SK-N-SH (cell line): ENCODE measurements at regions not wholly inside any gene's neighbourhood (a gene's known extent, or its start where the extent isn't known, plus 50 kb on each side); places are given as distances from the start of the nearest gene placed in this dataset.
A peak's percentile ranks its signal among the peaks of the same experiment; 100 is the strongest.

ENCODE experiments used
- CTCF ChIA-PET: fragments of 300-600, 350-600 bp; formaldehyde crosslinking; extraction: SDS; loops from one replicate; lab custom pipeline; 2021; lab: Yijun Ruan, JAX
- POLR2A ChIA-PET: fragments of 350-600 bp; sonication (Branson Sonifier 250); formaldehyde crosslinking; extraction: SDS; loops from one replicate; lab custom pipeline; 2020; ENCODE audit warnings: antibody characterized with exemption, inconsistent platforms; lab: Yijun Ruan, JAX
- DNase-seq: peaks from one replicate; pipeline ENCODE4 v3.0.0; 2012
- H2AFZ ChIP-seq: fragments of 200-600 bp; sonication (generic); 2 replicates; pipeline ENCODE4 v1.8.1; 2016; ENCODE audit warnings: antibody characterized with exemption, mild to moderate bottlenecking, low read depth
- H3F3A ChIP-seq: fragments of 200-600 bp; sonication (generic); replicated peaks from 2 replicates; pipeline ENCODE3; 2016; ENCODE audit warnings: antibody characterized with exemption, mild to moderate bottlenecking; ENCODE audit not compliant: insufficient read depth
- H3K27ac ChIP-seq, 2 experiments: fragments of 200-500 bp in 1 of 2; fragments of 200-600 bp in 1 of 2; sonication (Bioruptor generic) in 1 of 2; sonication (generic), shearing (Covaris generic) in 1 of 2; 2 replicates each; pipeline versions ENCODE4 v1.5.1 to v1.6.1; 2014 to 2016; ENCODE audit warnings: low read depth in 2 of 2, inconsistent platforms in 1 of 2, low read length in 1 of 2, mild to moderate bottlenecking in 1 of 2, mixed read lengths in 1 of 2
- H3K27me3 ChIP-seq: fragments of 200-600 bp; sonication (generic), shearing (Covaris generic); 2 replicates; pipeline ENCODE4 v1.6.1; 2016; ENCODE audit warnings: mixed run types; ENCODE audit not compliant: insufficient read depth
- H3K36me3 ChIP-seq, 2 experiments: fragments of 200-500 bp in 1 of 2; fragments of 200-600 bp in 1 of 2; sonication (Bioruptor generic) in 1 of 2; sonication (generic) in 1 of 2; replicated peaks in 1 of 2; 2 replicates each; pipeline versions ENCODE3 to v1.5.1; 2014 to 2016; ENCODE audit warnings: low read length in 1 of 2, mild to moderate bottlenecking in 1 of 2; ENCODE audit not compliant: insufficient read depth in 2 of 2, control insufficient read depth in 1 of 2
- H3K4me1 ChIP-seq, 2 experiments: fragments of 200-500 bp in 1 of 2; fragments of 200-600 bp in 1 of 2; sonication (Bioruptor generic) in 1 of 2; sonication (generic), shearing (Covaris generic) in 1 of 2; 2 replicates each; pipeline versions ENCODE4 v1.5.1 to v1.6.1; 2014 to 2016; ENCODE audit warnings: low read depth in 1 of 2, low read length in 1 of 2, mixed run types in 1 of 2; ENCODE audit not compliant: insufficient read depth in 2 of 2, control insufficient read depth in 1 of 2
- H3K4me2 ChIP-seq: fragments of 200-600 bp; sonication (generic), shearing (Covaris generic); 2 replicates; pipeline ENCODE4 v1.6.1; 2017; ENCODE audit warnings: mixed run types
- H3K4me3 ChIP-seq, 2 experiments: fragments of 200-500 bp in 1 of 2; fragments of 200-600 bp in 1 of 2; sonication (Bioruptor generic) in 1 of 2; sonication (generic), shearing (Covaris generic) in 1 of 2; 2 replicates each; pipeline versions ENCODE4 v1.5.1 to v1.8.1; 2014 to 2016; ENCODE audit warnings: low read depth in 2 of 2, inconsistent platforms in 1 of 2, low read length in 1 of 2, mild to moderate bottlenecking in 1 of 2, mixed read lengths in 1 of 2, moderate library complexity in 1 of 2
- H3K79me2 ChIP-seq: fragments of 200-600 bp; sonication (generic); 2 replicates; pipeline ENCODE4 v1.8.1; 2017; ENCODE audit warnings: mild to moderate bottlenecking; ENCODE audit not compliant: insufficient read depth
- H3K9ac ChIP-seq: fragments of 200-600 bp; sonication (generic); 2 replicates; pipeline ENCODE4 v1.6.1; 2017; ENCODE audit warnings: mixed run types
- H3K9me2 ChIP-seq: fragments of 200-600 bp; sonication (generic); 2 replicates; pipeline ENCODE4 v1.6.1; 2017; ENCODE audit warnings: mixed run types
- H3K9me3 ChIP-seq: fragments of 200-600 bp; sonication (generic); 2 replicates; pipeline ENCODE4 v1.6.1; 2017; ENCODE audit warnings: mixed run types, mild to moderate bottlenecking, moderate library complexity
- H4K20me1 ChIP-seq: fragments of 200-600 bp; sonication (generic); 2 replicates; pipeline ENCODE4 v1.6.1; 2017; ENCODE audit warnings: mild to moderate bottlenecking, mixed run types; ENCODE audit not compliant: insufficient read depth
- CHD2 ChIP-seq: fragments of 150-350 bp; IDR thresholded peaks from 2 replicates; pipeline ENCODE4 v1.6.1; 2018; ENCODE audit warnings: low read length; ENCODE audit not compliant: partially characterized antibody
- ELF1 ChIP-seq: IDR thresholded peaks from 2 replicates; pipeline ENCODE4 v1.4.0; 2012
- EP300 ChIP-seq, 2 experiments: IDR thresholded peaks; 2 replicates each; pipeline versions ENCODE4 v1.4.0 to v1.6.1; 2012; ENCODE audit warnings: borderline replicate concordance in 1 of 2, low read depth in 1 of 2, low read length in 1 of 2
- EZH2phosphoT487 ChIP-seq: fragments of 200-600 bp; sonication (generic); IDR thresholded peaks from 2 replicates; pipeline ENCODE4 v1.6.1; 2017; ENCODE audit warnings: low read depth, mixed run types, mild to moderate bottlenecking, antibody characterized with exemption, moderate library complexity, borderline replicate concordance
- FOXJ3 ChIP-seq: sonication (generic); formaldehyde crosslinking; IDR thresholded peaks from 2 replicates; pipeline ENCODE4 v1.5.1; 2020; ENCODE audit warnings: mild to moderate bottlenecking, missing genetic modification reagents
- GATA2 ChIP-seq: sonication (generic); formaldehyde crosslinking; IDR thresholded peaks from 2 replicates; pipeline ENCODE4 v1.5.0; 2020; ENCODE audit warnings: mild to moderate bottlenecking, missing genetic modification reagents
- MXI1 ChIP-seq: IDR thresholded peaks from 2 replicates; pipeline ENCODE4 v1.6.1; 2012; ENCODE audit warnings: mild to moderate bottlenecking, low read depth, low read length, improper control_type of control experiment
- NFIC ChIP-seq: IDR thresholded peaks from 2 replicates; pipeline ENCODE4 v1.4.0; 2012; ENCODE audit warnings: borderline replicate concordance
- POLR2AphosphoS5 ChIP-seq: IDR thresholded peaks from 2 replicates; pipeline ENCODE4 v1.6.1; 2012; ENCODE audit warnings: low read depth, low read length
- RAD21 ChIP-seq: IDR thresholded peaks from 2 replicates; pipeline ENCODE4 v1.6.1; 2012; ENCODE audit warnings: mild to moderate bottlenecking, low read length
- RCOR1 ChIP-seq: fragments of 150-350 bp; IDR thresholded peaks from 2 replicates; pipeline ENCODE4 v1.6.1; 2017; ENCODE audit warnings: antibody characterized with exemption, low read length
- RXRA ChIP-seq: IDR thresholded peaks from 2 replicates; pipeline ENCODE4 v1.4.0; 2012; ENCODE audit warnings: low read depth, mild to moderate bottlenecking, borderline replicate concordance
- TCF12 ChIP-seq: IDR thresholded peaks from 2 replicates; pipeline ENCODE4 v1.4.0; 2012
- TEAD4 ChIP-seq: IDR thresholded peaks from 2 replicates; pipeline ENCODE4 v1.4.0; 2012; ENCODE audit warnings: mild to moderate bottlenecking, borderline replicate concordance; ENCODE audit not compliant: insufficient read depth
- WGBS: methylation state at CpG from one replicate; pipeline ENCODE4 v1.1.6; 2017; ENCODE audit warnings: low lambda C conversion rate; 5-methylcytosine and 5-hydroxymethylcytosine counted together
- TF ChIP-seq, protein P1 (sequence below): fragments of 150-350 bp; IDR thresholded peaks from 2 replicates; pipeline ENCODE4 v1.6.1; 2016; ENCODE audit warnings: mild to moderate bottlenecking, low read depth, low read length
- TF ChIP-seq, protein P2 (sequence below): IDR thresholded peaks from 2 replicates; pipeline ENCODE4 v1.4.0; 2012; ENCODE audit warnings: low read depth, borderline replicate concordance
- TF ChIP-seq, protein P3 (sequence below): fragments of 150-350 bp; IDR thresholded peaks from 2 replicates; pipeline ENCODE4 v1.6.1; 2017; ENCODE audit warnings: antibody characterized with exemption, low read length, low read depth, borderline replicate concordance
- TF ChIP-seq, protein P4 (sequence below): fragments of 200-600 bp; sonication (generic); IDR thresholded peaks from 2 replicates; pipeline ENCODE4 v1.6.1; 2017; ENCODE audit warnings: antibody characterized with exemption, mild to moderate bottlenecking, moderate library complexity

DNA sequence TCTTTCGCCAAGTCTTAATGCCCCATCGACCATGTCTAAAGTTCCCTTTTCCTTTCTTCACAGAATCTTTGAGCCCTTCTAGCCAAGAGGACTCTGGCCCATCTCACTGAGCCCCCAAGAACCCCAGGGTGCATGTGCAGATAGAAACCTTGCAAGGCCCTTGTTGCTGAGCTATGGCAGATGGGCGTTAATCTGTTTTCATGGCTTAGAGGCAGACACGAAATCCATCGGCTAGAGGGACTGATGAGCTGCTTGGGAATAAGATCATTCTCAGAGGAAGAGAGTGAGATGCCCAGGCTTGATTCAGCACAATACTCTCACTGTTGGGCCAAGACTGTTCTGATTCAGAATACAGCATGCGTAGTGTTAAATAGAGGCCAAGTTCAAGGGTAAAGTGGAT, 262.5 kb upstream of the C9orf72 start:
- 90% methylated on average over 6 of the region's 6 CpGs for WGBS
- Histone ChIP-seq H3K27ac (peak overlapping the region; percentile 35 to 96; a peak in 3 of 4 replicates), H2AFZ (no peak overlapping the region), H3K9ac (no peak overlapping the region), H3K4me2 (no peak overlapping the region), H3K9me3 (no peaks in the 10 kb centered on the region), H3F3A (no peaks in the 10 kb centered on the region), H3K27me3 (no peaks in the 10 kb centered on the region), H3K9me2 (no peaks in the 10 kb centered on the region), H4K20me1 (no peaks in the 10 kb centered on the region), H3K79me2 (no peaks in the 10 kb centered on the region), H3K4me3 (no peak overlapping the region), H3K36me3 (no peaks in the 10 kb centered on the region), H3K4me1 (peaks cover 0 to 28% of the 10 kb centered on the region in 2 experiments; a peak in 2 of 4 replicates)
- TF ChIP-seq, protein P1, sequence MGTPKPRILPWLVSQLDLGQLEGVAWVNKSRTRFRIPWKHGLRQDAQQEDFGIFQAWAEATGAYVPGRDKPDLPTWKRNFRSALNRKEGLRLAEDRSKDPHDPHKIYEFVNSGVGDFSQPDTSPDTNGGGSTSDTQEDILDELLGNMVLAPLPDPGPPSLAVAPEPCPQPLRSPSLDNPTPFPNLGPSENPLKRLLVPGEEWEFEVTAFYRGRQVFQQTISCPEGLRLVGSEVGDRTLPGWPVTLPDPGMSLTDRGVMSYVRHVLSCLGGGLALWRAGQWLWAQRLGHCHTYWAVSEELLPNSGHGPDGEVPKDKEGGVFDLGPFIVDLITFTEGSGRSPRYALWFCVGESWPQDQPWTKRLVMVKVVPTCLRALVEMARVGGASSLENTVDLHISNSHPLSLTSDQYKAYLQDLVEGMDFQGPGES = no peak
- TF ChIP-seq TCF12 (no peak), POLR2AphosphoS5 (no peak), RCOR1 (no peak), RXRA (no peak), CHD2 (no peak), NFIC (no peak)
- TF ChIP-seq, protein P2, sequence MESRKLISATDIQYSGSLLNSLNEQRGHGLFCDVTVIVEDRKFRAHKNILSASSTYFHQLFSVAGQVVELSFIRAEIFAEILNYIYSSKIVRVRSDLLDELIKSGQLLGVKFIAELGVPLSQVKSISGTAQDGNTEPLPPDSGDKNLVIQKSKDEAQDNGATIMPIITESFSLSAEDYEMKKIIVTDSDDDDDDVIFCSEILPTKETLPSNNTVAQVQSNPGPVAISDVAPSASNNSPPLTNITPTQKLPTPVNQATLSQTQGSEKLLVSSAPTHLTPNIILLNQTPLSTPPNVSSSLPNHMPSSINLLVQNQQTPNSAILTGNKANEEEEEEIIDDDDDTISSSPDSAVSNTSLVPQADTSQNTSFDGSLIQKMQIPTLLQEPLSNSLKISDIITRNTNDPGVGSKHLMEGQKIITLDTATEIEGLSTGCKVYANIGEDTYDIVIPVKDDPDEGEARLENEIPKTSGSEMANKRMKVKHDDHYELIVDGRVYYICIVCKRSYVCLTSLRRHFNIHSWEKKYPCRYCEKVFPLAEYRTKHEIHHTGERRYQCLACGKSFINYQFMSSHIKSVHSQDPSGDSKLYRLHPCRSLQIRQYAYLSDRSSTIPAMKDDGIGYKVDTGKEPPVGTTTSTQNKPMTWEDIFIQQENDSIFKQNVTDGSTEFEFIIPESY = no peak
- TF ChIP-seq, protein P3, sequence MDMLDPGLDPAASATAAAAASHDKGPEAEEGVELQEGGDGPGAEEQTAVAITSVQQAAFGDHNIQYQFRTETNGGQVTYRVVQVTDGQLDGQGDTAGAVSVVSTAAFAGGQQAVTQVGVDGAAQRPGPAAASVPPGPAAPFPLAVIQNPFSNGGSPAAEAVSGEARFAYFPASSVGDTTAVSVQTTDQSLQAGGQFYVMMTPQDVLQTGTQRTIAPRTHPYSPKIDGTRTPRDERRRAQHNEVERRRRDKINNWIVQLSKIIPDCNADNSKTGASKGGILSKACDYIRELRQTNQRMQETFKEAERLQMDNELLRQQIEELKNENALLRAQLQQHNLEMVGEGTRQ = no peak
- CTCF ChIA-PET = interaction anchor here (1.1 to 1.7 kb wide), 2 partner anchors 14 to 109 kb away, joined by 4 to 6 read pairs; no protein-coding TSS in a partner anchor
- no peak for DNase-seq
- POLR2A ChIA-PET = no interaction called here

DNA sequence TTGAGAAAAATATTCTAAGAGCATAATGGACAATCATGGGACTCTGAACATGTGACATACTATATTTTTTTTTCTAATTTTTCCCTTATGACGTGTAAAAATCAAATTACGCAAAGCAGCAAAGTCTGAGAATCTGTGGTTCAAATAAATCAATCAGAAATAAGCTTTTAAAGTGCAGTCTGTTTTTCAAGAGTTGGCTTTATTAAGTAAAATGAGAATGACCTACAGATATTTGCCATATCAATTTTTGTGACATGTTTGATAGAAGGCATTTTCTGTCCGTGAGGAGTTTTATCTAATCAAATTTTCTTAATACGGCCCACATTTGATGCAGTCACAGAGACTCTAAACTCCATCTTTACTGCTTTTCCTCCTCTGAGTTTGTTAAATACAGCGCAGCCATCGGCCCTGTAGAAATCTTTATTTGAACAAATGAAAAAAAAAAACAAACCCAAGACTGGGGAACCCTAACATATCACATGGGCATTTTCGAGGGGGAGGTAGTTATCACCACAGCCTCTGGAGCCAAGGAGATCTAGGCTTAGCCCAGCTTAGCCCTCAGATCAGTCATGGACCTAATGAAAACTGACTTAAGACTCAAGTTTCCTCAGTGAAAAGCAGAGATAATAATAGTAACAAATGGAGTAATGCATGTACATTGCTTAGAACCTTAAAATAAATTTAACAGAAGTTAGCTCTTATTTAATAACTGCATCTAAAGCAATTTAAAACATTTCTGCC, 263.6 kb upstream of the C9orf72 start:
- H3K27ac ChIP-seq = peak overlapping the region; percentile 35 to 96; a peak in 3 of 4 replicates
- H3K36me3 ChIP-seq = no peaks in the 10 kb centered on the region
- TF ChIP-seq MXI1 (peak; percentile 45; the same call in 1 of the 2 replicates), EZH2phosphoT487 (no peak), EP300 (IDR thresholded peaks at IDR 0.05; ENCODE audit: borderline replicate concordance in 1 of 2, low read depth in 1 of 2, low read length in 1 of 2) (peak in 1 of 2 experiments; percentile 99; a peak in 2 of 4 replicates), TEAD4 (peak; percentile 50; the same call in 1 of the 2 replicates), CHD2 (peak; percentile 46), ELF1 (no peak), RAD21 (peak; percentile 46; the same call in 1 of the 2 replicates), FOXJ3 (CRISPR knock-in tag) (peak; percentile 84), TCF12 (no peak), GATA2 (peak; percentile 68), RCOR1 (peak; percentile 64)
- TF ChIP-seq, protein P4, sequence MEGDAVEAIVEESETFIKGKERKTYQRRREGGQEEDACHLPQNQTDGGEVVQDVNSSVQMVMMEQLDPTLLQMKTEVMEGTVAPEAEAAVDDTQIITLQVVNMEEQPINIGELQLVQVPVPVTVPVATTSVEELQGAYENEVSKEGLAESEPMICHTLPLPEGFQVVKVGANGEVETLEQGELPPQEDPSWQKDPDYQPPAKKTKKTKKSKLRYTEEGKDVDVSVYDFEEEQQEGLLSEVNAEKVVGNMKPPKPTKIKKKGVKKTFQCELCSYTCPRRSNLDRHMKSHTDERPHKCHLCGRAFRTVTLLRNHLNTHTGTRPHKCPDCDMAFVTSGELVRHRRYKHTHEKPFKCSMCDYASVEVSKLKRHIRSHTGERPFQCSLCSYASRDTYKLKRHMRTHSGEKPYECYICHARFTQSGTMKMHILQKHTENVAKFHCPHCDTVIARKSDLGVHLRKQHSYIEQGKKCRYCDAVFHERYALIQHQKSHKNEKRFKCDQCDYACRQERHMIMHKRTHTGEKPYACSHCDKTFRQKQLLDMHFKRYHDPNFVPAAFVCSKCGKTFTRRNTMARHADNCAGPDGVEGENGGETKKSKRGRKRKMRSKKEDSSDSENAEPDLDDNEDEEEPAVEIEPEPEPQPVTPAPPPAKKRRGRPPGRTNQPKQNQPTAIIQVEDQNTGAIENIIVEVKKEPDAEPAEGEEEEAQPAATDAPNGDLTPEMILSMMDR = no peak
- no peaks in the 10 kb centered on the region for H4K20me1 ChIP-seq
- H3K9ac ChIP-seq = no peak overlapping the region
- no peak overlapping the region; the same call in 1 of the 2 replicates for H2AFZ ChIP-seq
- no peaks in the 10 kb centered on the region for H3K9me3 ChIP-seq
- no peaks in the 10 kb centered on the region for H3K27me3 ChIP-seq
- H3F3A ChIP-seq = no peaks in the 10 kb centered on the region
- peaks cover 0 to 28% of the 10 kb centered on the region in 2 experiments; a peak in 2 of 4 replicates for H3K4me1 ChIP-seq
- ChIA-PET CTCF (interaction anchor here (1.1 to 1.8 kb wide), 4 partner anchors 15 to 139 kb away, joined by 3 to 6 read pairs (median 4); no protein-coding TSS in a partner anchor), POLR2A (no interaction called here)
- no peak overlapping the region for H3K4me2 ChIP-seq
- WGBS = 15% methylated on average over 7 of the region's 7 CpGs
- peak; percentile 24 for DNase-seq
- H3K9me2 ChIP-seq = no peaks in the 10 kb centered on the region
- no peak overlapping the region for H3K4me3 ChIP-seq
- no peaks in the 10 kb centered on the region for H3K79me2 ChIP-seq
